WERI-Rb-1 (cell line): ENCODE measurements at regions not wholly inside any gene's neighbourhood (a gene's known extent, or its start where the extent isn't known, plus 50 kb on each side); places are given as distances from the start of the nearest gene placed in this dataset.

Source experiments
- DNase-seq: peaks from one replicate; pipeline ENCODE4 v3.0.0-alpha.2; 2020
- H3K27ac ChIP-seq: fragments of 250-450 bp; sonication (Bioruptor Pico); 2 replicates; pipeline ENCODE4 v1.5.1; 2020; ENCODE audit warnings: mild to moderate bottlenecking, moderate library complexity
- H3K27me3 ChIP-seq: fragments of 250-450 bp; sonication (Bioruptor Pico); 2 replicates; pipeline ENCODE4 v1.5.1; 2021; ENCODE audit warnings: mild to moderate bottlenecking, low read depth, moderate library complexity; ENCODE audit not compliant: insufficient read depth, severe bottlenecking
- H3K36me3 ChIP-seq: fragments of 250-450 bp; sonication (Bioruptor Pico); 2 replicates; pipeline ENCODE4 v1.5.1; 2020; ENCODE audit warnings: mild to moderate bottlenecking, moderate library complexity
- H3K4me3 ChIP-seq: 2 replicates; pipeline ENCODE4 v1.5.1; 2011; ENCODE audit warnings: low read depth, mild to moderate bottlenecking, control low read depth, low read length
- H3K9me3 ChIP-seq: fragments of 250-450 bp; sonication (Bioruptor Pico); 2 replicates; pipeline ENCODE4 v1.5.1; 2021; ENCODE audit warnings: mild to moderate bottlenecking, moderate library complexity; ENCODE audit not compliant: severe bottlenecking
- TF ChIP-seq, protein P1 (sequence below): IDR thresholded peaks from 2 replicates; pipeline ENCODE4 v1.5.1; 2011; ENCODE audit warnings: low read depth, mild to moderate bottlenecking, control low read depth, inconsistent platforms, low read length

- TF ChIP-seq, protein P1, sequence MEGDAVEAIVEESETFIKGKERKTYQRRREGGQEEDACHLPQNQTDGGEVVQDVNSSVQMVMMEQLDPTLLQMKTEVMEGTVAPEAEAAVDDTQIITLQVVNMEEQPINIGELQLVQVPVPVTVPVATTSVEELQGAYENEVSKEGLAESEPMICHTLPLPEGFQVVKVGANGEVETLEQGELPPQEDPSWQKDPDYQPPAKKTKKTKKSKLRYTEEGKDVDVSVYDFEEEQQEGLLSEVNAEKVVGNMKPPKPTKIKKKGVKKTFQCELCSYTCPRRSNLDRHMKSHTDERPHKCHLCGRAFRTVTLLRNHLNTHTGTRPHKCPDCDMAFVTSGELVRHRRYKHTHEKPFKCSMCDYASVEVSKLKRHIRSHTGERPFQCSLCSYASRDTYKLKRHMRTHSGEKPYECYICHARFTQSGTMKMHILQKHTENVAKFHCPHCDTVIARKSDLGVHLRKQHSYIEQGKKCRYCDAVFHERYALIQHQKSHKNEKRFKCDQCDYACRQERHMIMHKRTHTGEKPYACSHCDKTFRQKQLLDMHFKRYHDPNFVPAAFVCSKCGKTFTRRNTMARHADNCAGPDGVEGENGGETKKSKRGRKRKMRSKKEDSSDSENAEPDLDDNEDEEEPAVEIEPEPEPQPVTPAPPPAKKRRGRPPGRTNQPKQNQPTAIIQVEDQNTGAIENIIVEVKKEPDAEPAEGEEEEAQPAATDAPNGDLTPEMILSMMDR: no peak
- Histone ChIP-seq H3K9me3 (peaks cover 7% of the 10 kb centered on the region), H3K27me3 (no peaks in the 10 kb centered on the region), H3K36me3 (no peaks in the 10 kb centered on the region), H3K4me3 (no peak overlapping the region), H3K27ac (no peak overlapping the region)
- DNase-seq: no peak
Measured at GRCh38 chr11:70586261-70587074, 188.1 kb downstream of the CTTN start.

GRCh38 chr11:70587075-70587389 lies 188.7 kb downstream of the CTTN start:
- Histone ChIP-seq H3K27ac (no peak overlapping the region), H3K27me3 (no peaks in the 10 kb centered on the region), H3K9me3 (peaks cover 7% of the 10 kb centered on the region), H3K36me3 (no peaks in the 10 kb centered on the region), H3K4me3 (no peak overlapping the region)
- DNase-seq: no peak
- TF ChIP-seq, protein P1: no peak

GRCh38 chr11:70590356-70590991 lies 192.1 kb downstream of the CTTN start:
- TF ChIP-seq, protein P1: no peak
- Histone ChIP-seq H3K27ac (no peak overlapping the region), H3K4me3 (no peak overlapping the region), H3K27me3 (no peaks in the 10 kb centered on the region), H3K9me3 (peaks cover 7% of the 10 kb centered on the region), H3K36me3 (no peaks in the 10 kb centered on the region)
- no peak for DNase-seq

- peaks cover 7% of the 10 kb centered on the region for H3K9me3 ChIP-seq
- no peak for DNase-seq
- no peaks in the 10 kb centered on the region for H3K36me3 ChIP-seq
- H3K27me3 ChIP-seq: no peaks in the 10 kb centered on the region
- H3K27ac ChIP-seq: no peak overlapping the region
- no peak overlapping the region for H3K4me3 ChIP-seq
- TF ChIP-seq, protein P1: no peak
Measured at GRCh38 chr11:70592641-70593165, 194.4 kb downstream of the CTTN start.

DNA sequence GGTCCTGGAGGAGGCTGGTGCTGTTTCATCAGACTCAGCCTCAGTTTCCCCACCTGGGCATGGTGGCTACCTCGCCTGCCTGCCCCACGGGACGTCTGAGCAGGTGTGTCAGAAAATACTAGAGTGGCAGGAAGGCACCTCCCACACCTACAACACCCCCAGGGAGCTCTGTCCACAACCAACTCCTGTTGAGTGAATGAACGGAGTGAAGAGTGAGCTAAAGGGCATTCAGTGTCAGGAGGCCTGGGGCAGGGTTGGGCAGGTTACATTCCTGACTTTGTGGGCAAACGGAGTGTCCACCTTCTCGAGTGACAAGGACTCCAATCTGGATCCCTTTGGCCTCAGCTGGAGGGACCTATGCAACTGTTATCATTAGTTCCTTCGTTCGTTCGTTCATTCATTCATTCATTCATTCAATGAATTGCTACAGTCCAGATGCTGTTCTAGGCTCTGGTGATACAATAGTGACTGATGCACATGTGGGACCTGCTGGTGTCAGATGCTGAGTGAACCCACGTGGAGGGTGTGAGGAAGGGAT lies 195.2 kb downstream of the CTTN start:
- no peaks in the 10 kb centered on the region for H3K27me3 ChIP-seq

More for the DNA sequence above, 195.2 kb downstream of the CTTN start:
- no peak overlapping the region for H3K4me3 ChIP-seq
- H3K27ac ChIP-seq: no peak overlapping the region
- TF ChIP-seq, protein P1: no peak
- no peaks in the 10 kb centered on the region for H3K36me3 ChIP-seq
- peaks cover 7% of the 10 kb centered on the region for H3K9me3 ChIP-seq
- DNase-seq: no peak
